ENCODE measurements at regions not wholly inside any gene's neighbourhood (a gene's known extent, or its start where the extent isn't known, plus 50 kb on each side); places are given as distances from the start of the nearest gene placed in this dataset.

- TF ChIP-seq NFAT5 (CRISPR knock-in tag; IDR thresholded peaks at IDR 0.05) (0 out of 2 replicates have a peak, but pooled peaks have one; percentile 17), TAF1 (CRISPR knock-in tag; IDR thresholded peaks at IDR 0.05) (no peak; the same call in 1 of the 2 replicates), ZNF503 (CRISPR knock-in tag; IDR thresholded peaks at IDR 0.05) (peak; percentile 73; the same call in 1 of the 2 replicates), KIAA2018 (CRISPR knock-in tag; IDR thresholded peaks at IDR 0.05; ENCODE audit: borderline replicate concordance) (0 out of 2 replicates have a peak, but pooled peaks have one; percentile 59), HDAC2 (CRISPR knock-in tag; IDR thresholded peaks at IDR 0.05) (peak; percentile 71), ZNF264 (CRISPR knock-in tag; IDR thresholded peaks at IDR 0.05) (no peak; the same call in 1 of the 2 replicates), UBTF (CRISPR knock-in tag; IDR thresholded peaks at IDR 0.05) (peak; percentile 93), SCMH1 (CRISPR knock-in tag; IDR thresholded peaks at IDR 0.05; ENCODE audit: borderline replicate concordance) (no peak)
Observed at GRCh38 chr17:77372444-77373298, 231.9 kb downstream of the SEC14L1 start (continued).

All from HepG2 (cell line).